VCaP (cell line): ENCODE measurements at regions not wholly inside any gene's neighbourhood (a gene's known extent, or its start where the extent isn't known, plus 50 kb on each side); places are given as distances from the start of the nearest gene placed in this dataset.

Source experiments
- H3K27ac ChIP-seq: fragments of 450-650 bp; 2 replicates; pipeline ENCODE4 v1.5.1; 2017
- TF ChIP-seq, protein P1 (sequence below): fragments of 450-650 bp; conservative IDR thresholded peaks from 2 replicates; pipeline ENCODE4 v1.5.1; 2017; ENCODE audit warnings: mild to moderate bottlenecking, moderate library complexity

- TF ChIP-seq, protein P1, sequence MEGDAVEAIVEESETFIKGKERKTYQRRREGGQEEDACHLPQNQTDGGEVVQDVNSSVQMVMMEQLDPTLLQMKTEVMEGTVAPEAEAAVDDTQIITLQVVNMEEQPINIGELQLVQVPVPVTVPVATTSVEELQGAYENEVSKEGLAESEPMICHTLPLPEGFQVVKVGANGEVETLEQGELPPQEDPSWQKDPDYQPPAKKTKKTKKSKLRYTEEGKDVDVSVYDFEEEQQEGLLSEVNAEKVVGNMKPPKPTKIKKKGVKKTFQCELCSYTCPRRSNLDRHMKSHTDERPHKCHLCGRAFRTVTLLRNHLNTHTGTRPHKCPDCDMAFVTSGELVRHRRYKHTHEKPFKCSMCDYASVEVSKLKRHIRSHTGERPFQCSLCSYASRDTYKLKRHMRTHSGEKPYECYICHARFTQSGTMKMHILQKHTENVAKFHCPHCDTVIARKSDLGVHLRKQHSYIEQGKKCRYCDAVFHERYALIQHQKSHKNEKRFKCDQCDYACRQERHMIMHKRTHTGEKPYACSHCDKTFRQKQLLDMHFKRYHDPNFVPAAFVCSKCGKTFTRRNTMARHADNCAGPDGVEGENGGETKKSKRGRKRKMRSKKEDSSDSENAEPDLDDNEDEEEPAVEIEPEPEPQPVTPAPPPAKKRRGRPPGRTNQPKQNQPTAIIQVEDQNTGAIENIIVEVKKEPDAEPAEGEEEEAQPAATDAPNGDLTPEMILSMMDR: no peak
These were observed 130.3 kb downstream of the NSG2 start for GRCh38 chr5:174175716-174176268.

DNA sequence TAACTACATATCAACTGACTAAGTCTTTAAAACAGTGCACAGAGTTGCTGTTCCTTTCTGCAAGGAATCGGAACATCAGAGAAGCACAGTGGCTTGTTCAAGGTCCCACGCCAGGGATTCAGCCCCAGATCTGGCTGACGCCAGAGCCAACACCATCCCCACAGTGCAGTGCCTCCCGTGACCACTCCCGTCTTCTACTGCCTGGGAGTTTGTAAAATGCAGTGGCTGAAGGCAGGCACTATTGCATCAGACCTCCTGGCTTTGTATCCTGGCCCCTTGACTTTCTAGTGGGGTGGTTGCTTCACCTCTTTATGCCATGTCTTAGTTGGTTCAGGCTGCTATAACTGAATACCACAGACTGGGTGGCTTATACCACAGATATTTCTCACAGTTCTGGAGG, 131.0 kb downstream of the NSG2 start:
- TF ChIP-seq, protein P1: no peak
- H3K27ac ChIP-seq: no peak overlapping the region

More at GRCh38 chr5:174175716-174176268, 130.3 kb downstream of the NSG2 start:
- no peak overlapping the region for H3K27ac ChIP-seq

DNA sequence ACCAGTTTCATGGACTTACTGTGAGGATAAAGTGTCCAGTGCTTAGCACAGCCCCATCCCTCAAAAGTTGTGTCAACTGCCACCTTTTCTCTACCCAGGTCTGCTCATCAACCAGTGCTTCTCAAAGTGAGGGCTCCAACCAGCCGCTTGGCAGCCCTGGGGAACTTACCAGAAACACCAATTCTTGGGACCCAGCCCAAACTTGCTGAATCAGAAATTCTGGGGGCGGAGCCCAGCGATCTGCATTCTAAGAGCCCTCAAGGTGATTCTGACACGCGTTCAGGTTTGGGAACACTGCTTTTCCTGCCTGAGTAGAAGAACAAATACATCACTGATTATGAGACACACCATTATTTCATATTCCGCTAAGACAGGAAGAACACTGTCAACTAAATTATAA, 132.0 kb downstream of the NSG2 start:
- TF ChIP-seq, protein P1: no peak
- no peak overlapping the region for H3K27ac ChIP-seq

DNA sequence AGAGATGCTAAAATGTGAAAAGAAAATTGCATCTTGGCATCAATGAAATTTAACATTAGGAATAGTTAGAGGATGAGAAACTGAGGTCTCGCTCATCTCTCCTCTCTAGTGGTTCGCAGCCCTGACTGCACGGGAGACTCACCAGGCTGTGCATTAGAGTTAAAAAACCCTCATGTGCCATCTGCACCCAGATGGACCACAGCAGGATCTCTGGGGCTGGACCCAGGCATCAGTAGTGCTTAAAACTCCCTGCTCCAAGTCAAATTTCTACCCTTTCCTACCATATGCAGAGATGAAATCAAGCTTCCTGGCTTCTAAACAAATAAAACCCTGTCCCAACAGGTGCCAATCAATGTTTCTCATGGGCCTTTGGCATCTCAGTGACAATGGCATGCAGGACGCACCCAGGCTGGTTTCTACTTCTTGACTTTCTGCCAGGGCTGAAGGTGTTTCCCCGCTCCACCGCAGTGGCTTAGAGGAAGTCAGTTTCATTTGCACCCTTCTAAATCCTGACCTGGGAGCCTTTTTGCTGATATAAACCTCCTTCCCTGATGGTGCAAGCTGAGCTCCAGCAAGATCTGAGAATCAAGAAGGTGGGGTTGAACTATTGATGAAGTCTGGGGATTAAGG, 132.6 kb downstream of the NSG2 start:
- no peak overlapping the region for H3K27ac ChIP-seq
- TF ChIP-seq, protein P1: no peak

- TF ChIP-seq, protein P1: no peak
These were observed 135.1 kb downstream of the NSG2 start for GRCh38 chr5:174180639-174181038.

DNA sequence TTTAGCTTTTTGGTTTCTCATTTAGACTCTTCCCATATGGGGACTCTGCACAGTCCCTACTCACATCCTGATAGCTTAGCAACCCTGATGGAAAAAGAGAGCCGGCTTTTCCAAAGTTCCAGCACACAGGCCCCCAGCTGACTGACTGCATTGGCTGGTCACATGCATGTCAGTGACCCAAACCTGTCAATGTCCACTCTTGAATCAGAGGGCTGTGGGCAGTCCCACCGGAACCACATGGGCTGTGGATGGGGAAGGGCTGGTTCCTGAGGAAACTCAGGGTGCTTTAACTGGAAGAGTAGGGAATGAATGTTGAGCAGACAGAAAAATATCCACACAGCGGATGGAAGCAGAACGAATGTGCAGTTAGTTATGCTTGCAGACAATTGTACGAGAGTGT, 136.6 kb downstream of the NSG2 start:
- TF ChIP-seq, protein P1: no peak
- H3K27ac ChIP-seq: no peak overlapping the region

More at GRCh38 chr5:174180639-174181038, 135.1 kb downstream of the NSG2 start:
- no peak overlapping the region for H3K27ac ChIP-seq

- TF ChIP-seq, protein P1: no peak
These were observed 138.2 kb downstream of the NSG2 start for GRCh38 chr5:174183701-174184100.

More at GRCh38 chr5:174183701-174184100, 138.2 kb downstream of the NSG2 start:
- no peak overlapping the region for H3K27ac ChIP-seq
